CMK (cell line): ENCODE measurements at regions not wholly inside any gene's neighbourhood (a gene's known extent, or its start where the extent isn't known, plus 50 kb on each side); places are given as distances from the start of the nearest gene placed in this dataset.

ENCODE experiments used
- DNase-seq: peaks from one replicate; pipeline ENCODE4 v3.0.0-alpha.2; 2010; ENCODE audit warnings: low read depth

GRCh38 chr16:79931721-79932120, 331.2 kb upstream of the MAF start:
- no peak for DNase-seq

GRCh38 chr16:79929260-79929965, 328.9 kb upstream of the MAF start:
- no peak for DNase-seq

DNA sequence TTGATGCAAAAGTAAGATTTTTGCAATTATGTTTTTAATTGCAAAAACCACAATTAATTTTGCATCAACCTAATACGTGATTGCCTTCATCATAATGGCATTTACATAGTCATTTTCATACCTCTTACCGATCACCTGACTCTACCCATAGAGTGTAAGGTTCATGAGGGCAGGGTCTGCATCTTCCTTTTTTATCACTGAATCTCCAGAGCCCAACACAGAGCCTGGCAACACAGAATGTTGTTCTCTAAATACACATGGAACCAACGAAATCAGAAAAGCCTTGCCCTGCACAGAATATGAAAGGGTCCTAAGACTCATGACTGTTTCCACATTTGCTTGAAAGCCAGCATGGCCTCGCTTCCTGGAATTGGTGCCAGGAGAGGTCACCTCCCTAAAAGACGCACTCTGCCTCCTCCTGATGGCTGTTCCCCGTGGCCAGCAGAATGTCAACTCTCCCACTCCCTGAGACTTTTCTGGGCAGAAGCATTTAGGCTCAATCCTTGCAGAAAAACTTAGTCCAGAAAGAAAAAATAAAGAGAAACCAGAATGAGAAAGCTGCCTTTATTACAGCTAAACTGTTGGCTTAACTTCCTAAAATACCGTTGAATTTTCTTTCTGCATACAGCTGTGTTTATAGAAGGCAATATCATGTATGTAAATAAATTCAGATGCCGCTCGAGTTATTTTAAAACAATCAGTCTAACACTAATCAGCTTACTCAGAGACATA, 327.8 kb upstream of the MAF start:
- DNase-seq = no peak

- no peak for DNase-seq
Observed at GRCh38 chr16:79926451-79927205, 326.1 kb upstream of the MAF start.

GRCh38 chr16:79923431-79923830, 322.9 kb upstream of the MAF start:
- DNase-seq = no peak

GRCh38 chr16:79920685-79921084, 320.1 kb upstream of the MAF start:
- DNase-seq = no peak

GRCh38 chr16:79918916-79919315, 318.4 kb upstream of the MAF start:
- no peak for DNase-seq

DNA sequence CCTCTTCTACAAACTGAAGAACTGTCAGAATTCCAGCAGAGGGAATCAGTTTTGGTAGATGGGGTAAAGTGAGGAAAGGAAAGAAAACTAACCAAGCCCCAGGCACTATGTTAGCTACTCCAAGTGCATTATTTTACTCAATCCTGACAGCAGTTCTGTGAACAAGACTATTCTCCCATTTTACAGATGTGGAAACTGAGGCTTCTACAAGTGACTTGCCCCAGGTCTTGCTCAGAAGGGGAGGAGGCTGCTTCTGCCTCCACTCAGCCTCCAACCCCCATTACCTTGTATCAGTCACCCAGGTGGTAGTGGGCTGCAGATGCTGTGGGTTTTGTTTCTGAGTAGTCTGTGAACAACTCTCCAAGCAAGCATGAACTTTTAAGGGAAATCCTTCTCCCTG, 315.2 kb upstream of the MAF start:
- no peak for DNase-seq

- DNase-seq = peak; percentile 12
Observed at GRCh38 chr16:79914961-79915720, 314.6 kb upstream of the MAF start.

DNA sequence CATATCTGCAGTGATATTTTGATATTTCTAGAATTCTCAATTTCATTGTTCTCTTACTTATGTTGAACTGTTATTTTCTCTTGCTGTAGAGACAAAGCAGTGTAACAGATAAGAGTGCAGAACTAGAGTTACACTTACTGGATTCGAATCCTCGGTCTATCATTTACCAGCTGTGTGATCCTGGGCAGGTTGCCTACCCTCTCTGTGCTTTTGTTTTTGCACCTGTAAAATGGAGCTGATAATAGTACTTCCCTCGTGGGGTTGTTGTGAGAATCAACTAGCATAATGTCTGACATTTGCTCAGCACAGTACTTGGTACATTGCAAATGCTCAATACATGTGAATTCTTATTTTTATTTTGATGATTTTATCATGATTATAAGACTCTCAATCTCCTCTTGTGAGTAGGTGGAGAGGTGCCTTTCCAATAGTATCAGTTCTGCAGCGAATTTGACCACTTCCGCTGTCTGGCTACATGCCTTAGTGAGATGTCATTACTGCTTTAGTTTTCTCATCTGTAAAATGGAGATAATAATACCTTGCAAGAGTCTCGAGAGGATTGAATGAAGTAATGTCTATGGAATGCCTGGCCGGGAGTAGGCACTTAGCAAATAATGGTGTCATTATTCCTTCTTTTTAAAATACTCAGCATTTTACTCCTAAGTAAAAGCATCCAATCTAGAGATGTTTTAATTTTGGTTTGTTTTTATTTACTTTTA, 312.2 kb upstream of the MAF start:
- no peak for DNase-seq

DNA sequence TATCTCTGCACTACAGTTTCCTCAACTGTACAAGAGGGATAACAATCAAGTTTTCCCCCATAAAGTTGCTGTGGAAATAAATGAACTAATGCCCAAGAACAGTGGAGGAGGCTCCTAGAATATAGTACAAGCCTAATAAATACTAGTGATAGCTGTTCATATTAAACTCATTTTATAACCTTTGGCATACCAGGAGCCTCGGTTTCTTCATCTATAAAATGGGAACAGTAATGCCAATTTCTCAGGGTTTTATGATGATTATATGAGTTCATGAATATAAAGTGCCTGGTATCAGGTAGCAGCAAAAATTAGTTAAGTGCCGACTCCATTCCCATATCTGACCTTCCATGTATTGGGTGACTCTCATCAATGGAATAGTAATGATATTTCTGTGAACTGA, 311.1 kb upstream of the MAF start:
- no peak for DNase-seq

DNA sequence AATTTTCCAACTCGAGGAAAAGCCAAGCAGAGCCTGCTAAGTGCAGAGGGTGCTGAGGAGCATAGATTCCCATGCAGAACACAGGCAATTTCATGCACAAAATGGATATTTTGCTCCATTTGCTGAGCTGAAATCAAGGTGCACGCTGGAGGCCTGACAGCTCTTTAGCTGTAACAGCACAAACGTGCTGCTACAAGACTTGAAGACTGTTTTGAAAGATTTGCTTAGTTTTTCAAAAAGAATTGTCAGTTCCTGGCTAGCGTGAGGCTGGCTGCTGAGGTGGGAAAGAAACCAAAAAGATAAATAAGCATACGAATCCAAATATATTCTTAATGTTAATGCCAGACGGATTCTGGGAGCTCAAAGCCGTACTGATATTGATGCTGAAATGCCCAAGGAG, 309.0 kb upstream of the MAF start:
- no peak for DNase-seq

GRCh38 chr16:79903471-79903870, 302.9 kb upstream of the MAF start:
- DNase-seq = no peak

DNA sequence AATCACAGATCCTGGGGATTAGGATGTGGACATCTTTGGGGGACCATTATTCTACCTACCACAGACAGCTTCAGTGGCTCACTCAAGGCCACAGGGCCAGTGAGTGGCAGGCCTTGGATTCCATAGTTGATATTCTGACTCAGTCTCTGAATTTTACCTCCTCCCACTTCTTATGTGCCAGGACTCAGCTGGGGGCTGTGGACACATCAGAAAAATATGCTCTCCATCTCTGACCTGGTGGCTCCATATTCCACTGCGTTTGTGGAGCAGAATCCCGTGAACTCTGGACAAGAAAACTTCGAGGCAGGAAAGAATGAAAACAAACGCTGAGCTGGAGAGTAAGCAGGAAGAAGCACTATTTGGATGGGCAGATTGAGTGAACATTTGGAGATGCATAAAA, 301.8 kb upstream of the MAF start:
- no peak for DNase-seq

- DNase-seq = no peak
Observed at GRCh38 chr16:79901522-79901921, 301.0 kb upstream of the MAF start.

- DNase-seq = no peak
Observed at GRCh38 chr16:79899716-79900115, 299.2 kb upstream of the MAF start.

DNA sequence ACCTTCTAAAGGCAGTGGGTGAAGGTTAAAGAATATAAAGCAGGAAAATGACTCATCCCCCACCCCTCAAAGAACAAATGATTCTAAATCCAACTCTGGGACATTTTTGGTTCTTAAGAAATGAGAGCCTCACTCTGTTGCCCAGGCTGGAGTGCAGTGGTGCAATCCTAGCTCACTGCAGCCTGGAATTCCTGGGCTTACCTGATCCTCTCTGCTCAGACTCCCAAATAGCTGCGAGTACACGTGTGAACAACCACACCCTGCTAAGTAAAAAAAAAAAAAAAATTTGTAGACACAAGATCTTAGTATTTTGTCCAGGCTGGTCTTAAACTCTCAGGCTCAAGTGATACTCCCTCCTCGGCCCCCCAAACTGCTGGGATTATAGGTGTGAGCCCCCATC, 298.8 kb upstream of the MAF start:
- DNase-seq = no peak

DNA sequence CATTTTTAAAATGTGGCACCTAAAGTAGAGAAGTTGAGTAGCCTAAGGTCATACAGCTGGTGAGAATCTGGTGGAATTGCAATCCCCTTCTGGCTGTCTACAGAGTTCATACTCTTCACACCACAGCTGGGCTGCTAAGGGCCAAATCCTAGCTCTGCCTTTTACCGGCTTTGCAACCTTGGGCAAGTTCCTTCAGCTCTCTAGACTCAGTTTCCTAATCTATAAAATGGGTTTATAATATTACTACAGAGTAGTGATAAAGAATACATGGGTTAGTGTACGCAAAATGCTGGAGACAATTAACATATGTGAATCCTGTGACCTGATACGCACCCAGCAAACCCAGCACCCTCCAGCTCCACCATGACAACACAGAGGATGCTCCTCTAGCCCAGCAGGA, 298.2 kb upstream of the MAF start:
- no peak for DNase-seq

- peak; percentile 34 for DNase-seq
Observed at GRCh38 chr16:79897453-79898146, 297.1 kb upstream of the MAF start.

DNA sequence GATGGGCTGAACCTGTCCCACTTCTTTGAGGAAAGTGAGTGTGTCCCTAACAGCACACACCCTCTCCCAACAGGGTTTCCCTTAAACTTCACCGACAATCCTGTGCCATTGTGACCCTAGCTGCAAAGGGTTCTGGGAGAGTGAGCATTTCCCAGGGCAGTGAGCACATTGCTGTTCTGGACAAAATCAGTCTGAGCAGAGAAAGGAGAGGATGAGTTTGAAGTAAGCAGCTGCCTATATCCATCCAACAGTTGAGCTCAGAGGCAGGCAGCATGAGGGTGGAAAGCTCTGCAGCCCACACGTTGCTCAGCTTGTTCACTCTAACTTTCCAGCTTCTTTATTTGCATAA, 296.5 kb upstream of the MAF start:
- DNase-seq = no peak

GRCh38 chr16:79895917-79896203, 295.3 kb upstream of the MAF start:
- no peak for DNase-seq
